ENCODE measurements at regions not wholly inside any gene's neighbourhood (a gene's known extent, or its start where the extent isn't known, plus 50 kb on each side); places are given as distances from the start of the nearest gene placed in this dataset.
"Not testable (repeated sequence)": the region's sequence is repeated elsewhere in the genome, so short reads cannot be mapped to it uniquely, and the experiment has no call there.

GRCh38 chr3:80727561-80727960 lies 959.8 kb upstream of the ROBO1 start:
- DNase-seq = not testable (repeated sequence)

- not testable (repeated sequence) for DNase-seq
These were observed 942.0 kb upstream of the ROBO1 start for GRCh38 chr3:80709597-80710322.

- no peak for DNase-seq
These were observed 937.5 kb upstream of the ROBO1 start for GRCh38 chr3:80705290-80705689.

GRCh38 chr3:80701349-80701748 lies 933.6 kb upstream of the ROBO1 start:
- DNase-seq = no peak

GRCh38 chr3:80697291-80697690 lies 929.5 kb upstream of the ROBO1 start:
- DNase-seq = no peak

GRCh38 chr3:80696280-80696679 lies 928.5 kb upstream of the ROBO1 start:
- peak; percentile 60 for DNase-seq

- peak; percentile 72 for DNase-seq
These were observed 921.0 kb upstream of the ROBO1 start for GRCh38 chr3:80688814-80689213.

GRCh38 chr3:80682951-80683350 lies 915.2 kb upstream of the ROBO1 start:
- no peak for DNase-seq

- DNase-seq = no peak
These were observed 914.4 kb upstream of the ROBO1 start for GRCh38 chr3:80682235-80682634.

GRCh38 chr3:80677796-80678195 lies 910.0 kb upstream of the ROBO1 start:
- DNase-seq = peak; percentile 68

GRCh38 chr3:80676866-80677265 lies 909.1 kb upstream of the ROBO1 start:
- peak; percentile 6 for DNase-seq

- DNase-seq = no peak
These were observed 908.5 kb upstream of the ROBO1 start for GRCh38 chr3:80676261-80676660.

- DNase-seq = no peak
These were observed 908.0 kb upstream of the ROBO1 start for GRCh38 chr3:80675790-80676189.

GRCh38 chr3:80668600-80669294 lies 900.9 kb upstream of the ROBO1 start:
- no peak for DNase-seq

GRCh38 chr3:80668100-80668499 lies 900.3 kb upstream of the ROBO1 start:
- DNase-seq = no peak

- DNase-seq = no peak
These were observed 895.6 kb upstream of the ROBO1 start for GRCh38 chr3:80663426-80663825.

GRCh38 chr3:80655216-80655615 lies 887.4 kb upstream of the ROBO1 start:
- DNase-seq = no peak

GRCh38 chr3:80649170-80649569 lies 881.4 kb upstream of the ROBO1 start:
- no peak for DNase-seq

- no peak for DNase-seq
These were observed 875.6 kb upstream of the ROBO1 start for GRCh38 chr3:80643421-80643820.

- no peak for DNase-seq
These were observed 850.8 kb upstream of the ROBO1 start for GRCh38 chr3:80618295-80619256.

- no peak for DNase-seq
These were observed 844.6 kb upstream of the ROBO1 start for GRCh38 chr3:80612366-80612765.

GRCh38 chr3:80608072-80608471 lies 840.3 kb upstream of the ROBO1 start:
- not testable (repeated sequence) for DNase-seq

- DNase-seq = peak; percentile 37
These were observed 838.3 kb upstream of the ROBO1 start for GRCh38 chr3:80606073-80606472.

Data from dermis blood vessel endothelial cell (primary cell).